ENCODE measurements at regions not wholly inside any gene's neighbourhood (a gene's known extent, or its start where the extent isn't known, plus 50 kb on each side); places are given as distances from the start of the nearest gene placed in this dataset.

DNA sequence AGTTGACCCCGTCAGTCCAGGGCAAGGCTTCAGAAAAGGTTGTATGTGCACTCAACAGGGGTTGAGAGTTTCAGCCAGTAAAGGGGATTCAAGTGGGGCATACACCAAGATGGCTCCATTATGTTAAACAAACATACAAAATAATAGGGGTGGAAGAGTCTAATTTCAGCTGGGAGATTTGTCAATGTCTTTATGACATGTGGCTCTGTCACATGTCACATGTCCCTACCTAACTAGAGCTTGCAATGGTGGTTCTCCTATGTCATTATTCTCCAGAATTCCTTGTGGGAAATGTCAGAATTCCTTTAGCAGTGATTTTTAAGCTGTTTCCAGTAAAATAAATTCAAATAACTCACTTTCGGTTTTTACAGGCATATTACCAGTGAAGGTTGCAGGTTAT lies 392.0 kb upstream of the ADGRL4 start:
- no peaks in the 10 kb centered on the region for H3K4me1 ChIP-seq
- no peak for DNase-seq (ENCODE audit: extremely low spot score)
- H3K36me3 ChIP-seq = no peaks in the 10 kb centered on the region
- H3K27ac ChIP-seq (replicated peaks in 1 of 4) = no peak overlapping the region
- 93% methylated on average over 2 of the region's 2 CpGs for WGBS
- H3K27me3 ChIP-seq = no peaks in the 10 kb centered on the region
- no peaks in the 10 kb centered on the region for H3K9me3 ChIP-seq
- H3K4me3 ChIP-seq = no peak overlapping the region
- intact Hi-C loops (cut with DNase I) = no loop called here
- TF ChIP-seq POLR2A (IDR thresholded peaks at IDR 0.05; ENCODE audit: low read depth) = no peak
- TF ChIP-seq, protein P1, sequence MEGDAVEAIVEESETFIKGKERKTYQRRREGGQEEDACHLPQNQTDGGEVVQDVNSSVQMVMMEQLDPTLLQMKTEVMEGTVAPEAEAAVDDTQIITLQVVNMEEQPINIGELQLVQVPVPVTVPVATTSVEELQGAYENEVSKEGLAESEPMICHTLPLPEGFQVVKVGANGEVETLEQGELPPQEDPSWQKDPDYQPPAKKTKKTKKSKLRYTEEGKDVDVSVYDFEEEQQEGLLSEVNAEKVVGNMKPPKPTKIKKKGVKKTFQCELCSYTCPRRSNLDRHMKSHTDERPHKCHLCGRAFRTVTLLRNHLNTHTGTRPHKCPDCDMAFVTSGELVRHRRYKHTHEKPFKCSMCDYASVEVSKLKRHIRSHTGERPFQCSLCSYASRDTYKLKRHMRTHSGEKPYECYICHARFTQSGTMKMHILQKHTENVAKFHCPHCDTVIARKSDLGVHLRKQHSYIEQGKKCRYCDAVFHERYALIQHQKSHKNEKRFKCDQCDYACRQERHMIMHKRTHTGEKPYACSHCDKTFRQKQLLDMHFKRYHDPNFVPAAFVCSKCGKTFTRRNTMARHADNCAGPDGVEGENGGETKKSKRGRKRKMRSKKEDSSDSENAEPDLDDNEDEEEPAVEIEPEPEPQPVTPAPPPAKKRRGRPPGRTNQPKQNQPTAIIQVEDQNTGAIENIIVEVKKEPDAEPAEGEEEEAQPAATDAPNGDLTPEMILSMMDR (IDR thresholded peaks at IDR 0.05) = no peak
- no peak for TF ChIP-seq EP300 (IDR thresholded peaks at IDR 0.05)
- TF ChIP-seq POLR2AphosphoS5 (IDR thresholded peaks at IDR 0.05) = no peak

DNA sequence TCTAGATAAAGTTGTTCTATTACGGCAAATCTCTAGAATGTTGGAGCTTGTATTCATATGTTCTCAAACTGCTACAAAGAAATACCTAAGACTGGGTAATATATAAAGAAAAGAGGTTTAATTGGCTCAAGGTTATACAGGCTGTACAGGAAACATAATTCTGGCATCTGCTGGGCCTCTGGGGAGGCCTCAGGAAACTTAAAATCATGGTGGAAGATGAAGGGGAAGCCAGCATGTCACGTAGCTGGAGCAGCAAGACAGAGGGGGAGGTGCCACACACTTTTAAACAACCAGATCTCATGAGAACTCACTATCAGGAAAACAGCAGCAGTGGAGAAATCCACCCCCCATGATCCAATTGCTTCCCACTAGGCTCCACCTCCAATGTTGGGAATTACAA lies 390.4 kb upstream of the ADGRL4 start:
- DNase-seq (ENCODE audit: extremely low spot score) = no peak
- Histone ChIP-seq H3K36me3 (no peaks in the 10 kb centered on the region), H3K4me1 (no peaks in the 10 kb centered on the region), H3K4me3 (no peak overlapping the region), H3K9me3 (no peaks in the 10 kb centered on the region), H3K27ac (replicated peaks in 1 of 4) (no peak overlapping the region), H3K27me3 (no peaks in the 10 kb centered on the region)
- intact Hi-C loops (cut with DNase I) = no loop called here
- TF ChIP-seq, protein P1 (IDR thresholded peaks at IDR 0.05) = no peak
- no peak for TF ChIP-seq POLR2AphosphoS5 (IDR thresholded peaks at IDR 0.05)
- TF ChIP-seq POLR2A (IDR thresholded peaks at IDR 0.05; ENCODE audit: low read depth) = no peak
- TF ChIP-seq EP300 (IDR thresholded peaks at IDR 0.05) = no peak
- 78% methylated on average over 2 of the region's 2 CpGs for WGBS

DNA sequence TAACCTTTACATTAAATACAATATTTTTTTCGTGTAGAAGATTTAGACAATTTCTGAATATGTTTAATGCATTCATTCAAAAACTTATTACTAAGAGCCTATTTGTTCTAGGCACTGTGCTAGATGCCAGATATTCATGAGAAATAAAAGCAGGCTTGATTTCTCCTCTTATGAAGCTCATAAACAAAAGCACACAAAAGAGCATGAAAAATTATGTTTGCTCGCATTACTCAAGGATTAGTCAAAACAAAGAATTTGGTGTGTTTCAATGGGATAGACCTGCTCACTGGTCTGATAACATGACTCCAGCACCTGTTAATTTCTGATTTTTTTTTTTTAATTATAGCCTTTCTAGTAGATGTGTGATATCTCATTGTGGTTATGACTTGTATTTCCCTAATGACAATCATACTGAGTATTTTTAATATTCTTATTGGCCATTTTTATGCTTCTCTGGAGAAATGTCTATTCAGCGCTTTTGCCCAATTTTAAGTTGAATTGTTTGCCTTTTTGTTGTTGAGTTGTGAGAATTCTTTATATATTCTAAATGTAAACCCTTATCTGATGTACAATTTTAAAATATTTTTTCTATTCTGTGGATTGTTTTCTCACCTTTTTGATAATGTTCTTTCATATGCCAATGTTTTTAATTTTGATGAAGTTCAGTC lies 382.3 kb upstream of the ADGRL4 start:
- TF ChIP-seq POLR2A (IDR thresholded peaks at IDR 0.05; ENCODE audit: low read depth) (no peak), POLR2AphosphoS5 (IDR thresholded peaks at IDR 0.05) (no peak), EP300 (IDR thresholded peaks at IDR 0.05) (no peak)
- TF ChIP-seq, protein P1 (IDR thresholded peaks at IDR 0.05) = no peak
- intact Hi-C loops (cut with DNase I) = no loop called here
- H3K27ac ChIP-seq (replicated peaks in 1 of 4) = no peak overlapping the region
- H3K27me3 ChIP-seq = no peaks in the 10 kb centered on the region
- H3K4me3 ChIP-seq = no peak overlapping the region
- 91% methylated on average over 3 of the region's 3 CpGs for WGBS
- no peaks in the 10 kb centered on the region for H3K9me3 ChIP-seq
- no peak for DNase-seq (ENCODE audit: extremely low spot score)
- H3K4me1 ChIP-seq = no peaks in the 10 kb centered on the region
- no peaks in the 10 kb centered on the region for H3K36me3 ChIP-seq

DNA sequence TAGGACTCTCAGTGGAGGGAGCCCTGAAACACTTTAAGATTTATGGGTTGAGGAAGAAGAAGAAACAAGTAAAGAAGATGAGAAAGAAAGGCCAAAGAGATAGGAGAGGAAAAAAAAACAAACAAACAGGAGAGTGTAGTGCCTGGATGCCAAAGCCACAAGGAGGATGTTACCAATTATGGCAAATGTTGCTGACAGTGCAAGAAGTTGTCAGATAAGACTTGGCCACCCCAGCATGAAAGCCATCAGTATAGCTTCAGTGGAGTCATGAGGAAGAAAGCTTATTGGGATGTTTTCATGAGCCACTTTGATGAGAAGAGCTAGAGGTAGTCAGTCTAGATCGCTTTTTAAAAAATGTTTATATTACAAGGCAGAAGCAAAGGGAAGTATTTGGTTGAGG lies 380.2 kb upstream of the ADGRL4 start:
- TF ChIP-seq, protein P1 (IDR thresholded peaks at IDR 0.05) = no peak
- TF ChIP-seq POLR2A (IDR thresholded peaks at IDR 0.05; ENCODE audit: low read depth) (no peak), EP300 (IDR thresholded peaks at IDR 0.05) (no peak), POLR2AphosphoS5 (IDR thresholded peaks at IDR 0.05) (no peak)
- DNase-seq (ENCODE audit: extremely low spot score) = no peak
- Histone ChIP-seq H3K4me1 (no peaks in the 10 kb centered on the region), H3K36me3 (no peaks in the 10 kb centered on the region), H3K27ac (replicated peaks in 1 of 4) (no peak overlapping the region), H3K27me3 (no peaks in the 10 kb centered on the region), H3K9me3 (no peaks in the 10 kb centered on the region), H3K4me3 (no peak overlapping the region)
- intact Hi-C loops (cut with DNase I) = no loop called here
- WGBS = 92% methylated on average over 1 of the region's 1 CpG

DNA sequence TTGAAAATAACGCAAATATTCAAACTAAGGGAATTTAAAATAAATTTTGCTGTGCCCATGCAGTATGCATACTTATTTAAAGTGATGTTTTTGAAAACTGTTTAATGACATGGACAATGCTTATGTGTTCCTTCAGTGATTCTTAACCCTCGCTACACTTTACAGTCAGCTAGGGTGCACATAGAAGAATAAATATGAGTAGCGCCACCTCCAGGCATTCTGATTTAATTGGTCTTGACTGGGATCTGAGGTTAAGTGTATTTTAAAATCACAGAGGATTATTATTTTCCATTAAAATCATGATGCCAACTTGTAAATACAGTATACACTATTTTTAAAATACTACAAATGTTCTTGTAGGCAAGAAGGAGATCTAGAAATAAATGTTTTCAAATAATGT lies 373.5 kb upstream of the ADGRL4 start:
- no peak overlapping the region for H3K4me3 ChIP-seq
- no peaks in the 10 kb centered on the region for H3K36me3 ChIP-seq
- H3K27me3 ChIP-seq = no peaks in the 10 kb centered on the region
- no peaks in the 10 kb centered on the region for H3K4me1 ChIP-seq
- H3K27ac ChIP-seq (replicated peaks in 1 of 4) = no peak overlapping the region
- intact Hi-C loops (cut with DNase I) = no loop called here
- 90% methylated on average over 3 of the region's 3 CpGs for whole genome bisulfite sequencing
- H3K9me3 ChIP-seq = no peaks in the 10 kb centered on the region
- TF ChIP-seq POLR2AphosphoS5 (IDR thresholded peaks at IDR 0.05) (no peak), EP300 (IDR thresholded peaks at IDR 0.05) (no peak), POLR2A (IDR thresholded peaks at IDR 0.05; ENCODE audit: low read depth) (no peak)
- TF ChIP-seq, protein P1 (IDR thresholded peaks at IDR 0.05) = no peak
- no peak for DNase-seq (ENCODE audit: extremely low spot score)
